ENCODE measurements at regions not wholly inside any gene's neighbourhood (a gene's known extent, or its start where the extent isn't known, plus 50 kb on each side); places are given as distances from the start of the nearest gene placed in this dataset.

- DNase-seq: no peak
Measured at GRCh38 chrX:10821293-10821692, 200.9 kb upstream of the MID1 start.

GRCh38 chrX:10828036-10828435 is 207.7 kb upstream of the MID1 start:
- DNase-seq: no peak

GRCh38 chrX:10828640-10829039 is 208.3 kb upstream of the MID1 start:
- DNase-seq: no peak

DNA sequence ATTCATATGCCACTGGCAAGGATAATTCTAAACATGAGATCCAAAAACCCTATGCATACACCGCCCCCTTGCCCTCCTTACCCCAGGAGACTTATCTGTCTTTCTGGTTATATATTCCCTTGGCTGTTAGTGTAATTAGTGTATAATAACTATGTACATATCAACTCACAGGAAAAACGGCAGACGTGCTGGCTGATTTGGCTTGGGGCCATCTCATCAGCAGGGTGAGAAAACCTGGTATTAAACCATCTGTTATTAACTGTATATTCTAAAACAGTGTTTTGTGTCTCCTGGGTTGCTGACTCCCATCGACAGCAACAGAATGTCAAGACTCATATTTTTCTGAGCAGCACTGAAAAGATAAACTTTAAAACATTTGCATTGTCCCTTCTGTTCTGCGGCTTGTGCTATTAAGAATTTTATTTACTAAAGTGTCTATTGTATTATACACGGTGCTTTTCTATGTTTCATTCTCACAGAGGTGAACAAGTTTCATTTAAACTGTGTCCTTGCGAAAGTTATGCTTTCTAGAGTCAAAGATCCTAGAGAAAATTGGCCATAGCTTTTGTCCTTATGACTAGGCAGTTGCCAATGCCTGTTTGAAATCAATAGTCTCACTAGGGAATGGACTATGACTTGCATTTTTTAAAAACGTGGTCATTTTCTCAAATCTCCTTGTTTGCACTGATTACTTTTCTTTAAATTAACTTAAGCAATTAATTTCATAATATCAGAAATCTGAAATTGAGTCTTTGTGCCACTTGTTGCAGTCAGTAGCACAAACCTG is 211.5 kb upstream of the MID1 start:
- DNase-seq: no peak

DNA sequence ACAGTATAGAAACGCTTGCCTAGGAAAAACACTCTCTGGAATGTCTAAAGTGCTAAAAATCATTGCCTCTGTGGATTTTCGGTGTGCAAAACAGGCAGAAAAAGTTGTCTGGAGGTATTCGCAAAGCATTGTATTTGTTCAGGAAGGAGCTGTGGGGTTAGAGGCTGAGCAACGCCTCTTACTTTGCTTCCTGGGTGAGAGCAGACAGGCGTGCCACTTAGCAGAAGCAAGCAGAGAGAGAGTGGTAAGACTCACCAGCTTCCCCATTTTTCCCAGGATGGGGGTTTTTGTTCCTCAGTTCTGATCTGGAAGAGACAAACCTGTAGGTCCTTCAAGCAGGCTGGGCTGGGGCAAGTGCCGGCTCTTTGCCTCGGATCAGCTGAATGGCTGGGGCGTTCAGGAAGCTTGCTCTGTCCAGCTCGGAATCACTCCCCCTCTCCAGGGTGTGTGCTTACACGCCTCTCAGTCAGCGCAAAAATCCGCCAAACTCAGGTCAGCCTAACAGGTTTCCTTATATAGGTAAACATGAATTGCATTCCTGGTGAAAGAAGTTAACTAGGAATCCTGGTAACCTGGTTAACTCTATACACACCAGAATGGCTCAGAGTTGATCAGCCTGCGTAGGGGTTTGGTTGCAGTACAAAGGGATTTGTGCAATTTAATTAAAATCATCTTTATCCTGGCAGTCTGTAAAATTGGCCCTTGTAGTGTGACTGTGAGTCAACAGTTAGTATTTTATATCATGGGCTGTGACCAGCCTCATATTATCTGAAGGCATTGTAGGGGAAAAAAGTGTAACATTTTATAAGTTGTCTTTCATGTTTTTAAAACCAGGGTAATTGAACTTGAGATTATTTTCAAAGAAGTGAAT is 213.1 kb upstream of the MID1 start:
- DNase-seq: no peak

GRCh38 chrX:10841579-10841978 is 221.2 kb upstream of the MID1 start:
- no peak for DNase-seq

DNA sequence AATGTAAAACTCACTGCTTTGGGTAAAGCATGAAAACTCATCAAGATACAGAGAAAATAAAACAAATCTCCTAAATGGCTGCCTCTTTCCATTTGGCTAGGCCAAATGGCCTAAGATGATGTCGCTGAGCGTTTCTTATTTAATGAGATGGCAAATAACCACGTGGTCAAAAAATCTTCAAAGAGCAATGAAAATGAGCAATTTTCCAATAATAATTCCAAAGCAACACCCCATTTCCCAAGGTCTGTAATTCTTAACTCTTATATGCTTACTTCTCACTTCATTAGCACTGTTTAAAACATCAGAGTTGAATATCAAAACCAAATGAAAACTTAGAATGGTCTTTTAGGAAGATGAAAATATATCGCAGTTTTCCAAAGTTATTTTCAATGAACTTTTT is 222.3 kb upstream of the MID1 start:
- DNase-seq: no peak

DNA sequence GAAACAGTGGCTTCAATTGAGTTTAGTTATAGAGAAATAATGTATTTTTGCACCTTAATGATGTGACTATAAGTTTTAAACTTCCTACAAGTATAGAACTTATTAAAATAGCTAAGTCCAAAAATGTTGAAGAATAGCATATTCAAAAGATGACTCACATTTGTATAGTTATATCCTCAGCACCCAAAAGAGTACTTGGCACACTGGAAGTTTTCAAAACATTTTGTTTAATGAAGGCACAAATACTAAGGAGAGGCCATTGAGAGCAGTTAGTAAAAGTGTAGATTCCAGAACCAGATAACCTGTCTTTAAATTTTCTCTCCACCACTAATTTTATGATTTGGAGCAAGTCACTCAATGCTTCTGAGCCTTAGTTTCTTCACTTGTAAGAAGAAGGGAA is 226.9 kb upstream of the MID1 start:
- no peak for DNase-seq

DNA sequence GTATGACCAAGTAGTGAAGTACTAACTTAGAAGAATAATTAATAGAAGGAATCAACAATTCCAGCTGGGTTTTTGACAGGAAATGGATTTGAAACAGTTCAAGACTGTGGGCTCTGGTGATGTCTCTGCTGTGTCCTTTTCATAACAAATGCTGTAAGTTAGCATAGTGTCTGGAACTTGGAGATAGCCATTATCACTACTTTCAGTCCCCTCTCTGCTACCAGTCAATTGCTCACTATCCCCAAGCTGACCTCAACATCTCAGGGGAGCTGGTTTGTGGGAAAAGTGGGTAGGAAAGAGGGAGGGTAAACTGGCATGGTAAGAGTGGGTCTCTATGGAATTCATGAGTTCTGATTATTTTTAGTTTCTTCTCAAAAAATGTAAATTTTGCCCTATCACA is 231.4 kb upstream of the MID1 start:
- no peak for DNase-seq

GRCh38 chrX:10854594-10854993 is 234.2 kb upstream of the MID1 start:
- no peak for DNase-seq

DNA sequence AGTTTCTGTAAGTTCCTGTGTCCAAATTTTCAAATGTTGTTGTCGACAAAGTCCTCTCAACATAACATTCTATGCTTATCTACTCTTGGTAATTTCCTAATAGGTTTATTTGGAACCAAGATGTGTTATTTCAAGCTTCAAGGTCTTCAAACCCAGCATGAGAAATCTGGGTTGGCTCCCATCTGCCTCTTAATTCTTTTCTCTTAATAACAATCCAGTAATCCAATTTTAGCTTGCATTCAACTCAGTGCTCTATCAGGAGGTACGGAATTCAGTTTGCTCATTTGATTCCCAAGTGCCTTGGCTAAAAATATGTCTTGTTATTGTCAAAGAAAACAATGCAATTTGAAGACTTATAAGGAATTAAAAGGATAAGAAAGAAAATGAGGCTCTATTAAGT is 235.5 kb upstream of the MID1 start:
- no peak for DNase-seq

DNA sequence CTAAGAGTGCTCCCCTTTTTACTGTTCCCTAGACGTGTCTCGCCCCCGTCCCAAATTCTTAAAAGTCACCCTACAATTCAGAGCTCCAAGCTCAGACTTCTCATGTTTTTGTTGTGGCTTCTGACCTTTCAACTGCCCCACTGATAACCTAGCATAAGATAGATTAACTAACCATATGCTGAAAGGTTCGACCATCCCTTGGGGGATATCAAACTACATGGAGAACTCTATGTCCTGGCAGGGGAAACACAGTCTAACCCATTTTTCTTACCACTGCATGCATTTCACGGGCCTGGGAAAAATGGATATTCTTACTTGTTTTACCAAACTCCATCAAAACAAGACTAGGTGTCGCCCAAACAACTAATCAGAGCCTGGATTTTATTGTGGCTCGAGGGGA is 236.4 kb upstream of the MID1 start:
- DNase-seq: no peak

GRCh38 chrX:10859353-10859752 is 239.0 kb upstream of the MID1 start:
- no peak for DNase-seq

GRCh38 chrX:10875995-10876394 is 235.1 kb upstream of the HCCS start:
- no peak for DNase-seq

- DNase-seq: no peak
Measured at GRCh38 chrX:10882484-10882883, 228.6 kb upstream of the HCCS start.

- DNase-seq: no peak
Measured at GRCh38 chrX:10884246-10884645, 226.9 kb upstream of the HCCS start.

DNA sequence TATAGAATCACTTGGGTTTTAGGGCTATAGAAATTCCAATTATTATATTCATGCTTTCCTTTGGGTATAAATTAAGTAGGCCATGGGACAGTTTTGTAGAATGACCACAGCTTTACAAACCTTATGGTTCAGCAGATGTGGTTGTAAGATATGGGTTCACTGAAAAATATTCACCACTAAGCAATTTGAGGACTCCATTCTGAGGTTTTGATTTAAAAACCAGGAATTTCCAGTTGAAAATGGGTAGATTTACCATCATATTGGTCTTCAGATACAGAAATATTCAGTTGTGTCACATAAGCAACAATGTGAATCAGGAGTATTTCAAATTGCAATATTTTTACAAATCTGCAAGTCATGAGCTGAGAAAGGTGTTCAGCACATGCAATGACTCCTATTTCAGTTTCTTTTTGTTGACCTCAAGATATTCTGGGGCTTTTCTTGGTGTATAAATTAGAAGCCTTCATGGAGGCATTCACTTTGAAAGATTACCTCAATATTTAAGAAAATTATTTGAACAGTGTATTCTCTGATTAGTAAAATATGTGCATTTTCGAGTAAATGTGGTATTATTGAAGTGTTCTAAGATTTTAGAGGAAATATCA is 218.4 kb upstream of the HCCS start:
- no peak for DNase-seq

DNA sequence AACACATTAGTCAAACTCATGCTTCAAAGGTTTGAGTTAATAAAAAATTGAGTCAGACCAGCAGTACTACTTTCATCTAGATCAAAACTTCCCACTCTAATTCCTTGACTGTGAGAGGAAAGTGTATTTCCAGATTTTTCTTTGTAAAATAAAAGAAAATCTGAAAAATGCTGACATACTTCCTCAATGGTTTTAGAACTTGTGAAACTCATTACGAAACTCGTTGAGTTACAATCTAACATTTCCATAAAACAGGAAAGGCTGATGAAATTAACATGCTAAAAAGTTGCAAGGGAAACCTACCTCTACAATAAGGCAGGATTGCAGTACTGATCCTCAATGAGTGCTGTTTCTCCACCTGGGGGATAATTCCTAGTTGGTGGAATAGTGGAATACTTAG is 217.8 kb upstream of the HCCS start:
- no peak for DNase-seq

DNA sequence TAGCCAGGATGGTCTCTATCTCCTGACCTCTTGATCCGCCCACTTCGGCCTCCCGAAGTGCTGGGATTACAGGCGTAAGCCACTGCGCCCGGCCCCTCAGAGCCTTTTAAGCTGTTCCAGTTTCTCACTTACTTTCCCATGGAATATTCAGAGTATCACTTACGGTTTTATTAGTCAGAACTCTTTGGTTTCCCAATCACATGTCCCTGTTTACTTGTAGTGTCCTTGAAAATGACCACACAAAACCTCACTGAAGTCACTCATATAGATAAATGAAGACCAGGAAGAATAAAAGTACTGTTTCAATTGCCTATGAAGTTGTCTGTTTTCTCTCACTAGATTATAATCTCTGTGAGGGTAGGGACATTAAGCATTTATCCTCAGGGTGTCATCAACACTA is 217.2 kb upstream of the HCCS start:
- no peak for DNase-seq

DNA sequence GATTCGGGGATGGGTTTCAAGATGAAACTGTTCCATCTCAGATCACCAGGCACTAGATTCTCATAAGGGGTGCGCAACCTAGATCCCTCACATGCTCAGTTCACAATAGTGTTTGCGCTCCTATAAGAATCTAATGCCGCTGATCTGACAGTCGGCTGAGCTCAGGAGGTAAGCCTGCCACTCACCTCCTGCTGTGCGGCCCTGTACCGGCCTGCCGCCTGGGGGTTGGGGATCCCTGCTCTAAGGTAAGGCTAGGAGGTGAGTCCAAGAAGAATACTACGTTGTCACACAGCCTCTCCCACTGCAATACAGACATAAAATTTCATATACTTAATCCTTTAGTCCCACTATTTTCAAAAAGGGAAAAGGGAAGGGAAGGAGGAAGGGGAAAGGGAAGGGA is 213.4 kb upstream of the HCCS start:
- DNase-seq: no peak

GRCh38 chrX:10900585-10901289 is 210.4 kb upstream of the HCCS start:
- DNase-seq: no peak

DNA sequence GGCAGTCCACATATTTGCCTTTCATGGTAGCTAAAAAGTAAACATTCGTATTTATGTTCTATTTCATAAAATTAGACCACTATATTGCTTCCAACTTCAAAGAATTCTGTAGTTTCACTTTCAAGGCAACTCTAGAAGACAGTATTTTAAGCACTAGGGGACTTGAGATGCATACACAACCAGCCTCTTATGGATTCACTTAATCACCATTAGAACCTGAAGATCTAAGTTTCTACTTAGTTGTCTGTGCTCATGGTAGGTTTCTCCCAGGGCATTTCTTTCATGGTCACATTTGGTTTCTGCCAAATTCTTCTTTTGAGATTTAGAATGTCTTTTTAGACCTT is 209.9 kb upstream of the HCCS start:
- no peak for DNase-seq

GRCh38 chrX:10902001-10902400 is 209.1 kb upstream of the HCCS start:
- DNase-seq: no peak

- no peak for DNase-seq
Measured at GRCh38 chrX:10903523-10903922, 207.6 kb upstream of the HCCS start.
